Endometrium (tissue), 2 donors: ENCODE measurements at regions not wholly inside any gene's neighbourhood (a gene's known extent, or its start where the extent isn't known, plus 50 kb on each side); places are given as distances from the start of the nearest gene placed in this dataset.

Experiments
- FAIRE-seq: peaks from 2 replicates; lab custom pipeline; 2012; peaks lifted over from hg19 to GRCh38; lab: Jason Lieb, UNC
- donor health status: control.
- donor health status: control.

GRCh38 chr21:16589006-16589898, 859.5 kb downstream of the USP25 start:
- no peak for FAIRE-seq

GRCh38 chr21:16590186-16590585, 860.4 kb downstream of the USP25 start:
- no peak for FAIRE-seq

GRCh38 chr21:16590641-16591292, 861.0 kb downstream of the USP25 start:
- peak; percentile 15 for FAIRE-seq

- FAIRE-seq: no peak
Measured at GRCh38 chr21:16592381-16592780, 862.6 kb downstream of the USP25 start.

- no peak for FAIRE-seq
Measured at GRCh38 chr21:16594191-16594590, 864.4 kb downstream of the USP25 start.

- no peak for FAIRE-seq
Measured at GRCh38 chr21:16596369-16596768, 866.6 kb downstream of the USP25 start.

GRCh38 chr21:16597753-16598152, 868.0 kb downstream of the USP25 start:
- no peak for FAIRE-seq

GRCh38 chr21:16605597-16605996, 875.8 kb downstream of the USP25 start:
- no peak for FAIRE-seq

- FAIRE-seq: no peak
Measured at GRCh38 chr21:16606271-16606670, 876.5 kb downstream of the USP25 start.

GRCh38 chr21:16608209-16608830, 878.5 kb downstream of the USP25 start:
- no peak for FAIRE-seq

GRCh38 chr21:16619281-16619680, 889.5 kb downstream of the USP25 start:
- peak; percentile 57 for FAIRE-seq

GRCh38 chr21:16620786-16621320, 891.1 kb downstream of the USP25 start:
- FAIRE-seq: no peak

GRCh38 chr21:16624479-16625118, 888.2 kb upstream of the CXADR start:
- FAIRE-seq: no peak

GRCh38 chr21:16625491-16625890, 887.4 kb upstream of the CXADR start:
- no peak for FAIRE-seq

GRCh38 chr21:16633831-16634459, 878.9 kb upstream of the CXADR start:
- no peak for FAIRE-seq

GRCh38 chr21:16634515-16634914, 878.3 kb upstream of the CXADR start:
- FAIRE-seq: no peak

- FAIRE-seq: no peak
Measured at GRCh38 chr21:16640297-16641027, 872.4 kb upstream of the CXADR start.

- FAIRE-seq: peak; percentile 91
Measured at GRCh38 chr21:16642353-16642752, 870.5 kb upstream of the CXADR start.

GRCh38 chr21:16644685-16645084, 868.2 kb upstream of the CXADR start:
- no peak for FAIRE-seq

- no peak for FAIRE-seq
Measured at GRCh38 chr21:16650714-16651366, 862.0 kb upstream of the CXADR start.

GRCh38 chr21:16651956-16652355, 860.9 kb upstream of the CXADR start:
- FAIRE-seq: no peak
